ENCODE measurements at regions not wholly inside any gene's neighbourhood (a gene's known extent, or its start where the extent isn't known, plus 50 kb on each side); places are given as distances from the start of the nearest gene placed in this dataset.
A peak's percentile ranks its signal among the peaks of the same experiment; 100 is the strongest.

DNA sequence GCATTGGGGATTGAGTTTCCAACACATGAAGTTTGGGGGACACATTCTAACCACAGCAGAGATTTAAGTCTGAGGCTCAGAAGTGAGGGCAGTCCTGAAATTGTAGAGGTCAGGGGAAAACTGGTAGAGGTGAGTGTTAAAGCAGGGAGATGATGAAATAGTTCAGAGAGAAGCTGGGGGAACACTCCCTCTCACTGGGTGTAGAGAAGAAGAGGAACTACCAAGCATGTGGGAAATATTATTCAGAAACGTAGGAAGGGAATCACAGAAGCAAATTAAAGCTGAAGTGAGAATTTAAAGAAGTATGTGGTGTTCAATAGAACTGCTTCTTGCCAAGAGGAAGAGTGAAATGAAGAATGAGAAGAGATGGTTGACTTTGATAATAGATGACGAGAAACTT is 121.5 kb upstream of the FAM3C start:
- peaks cover 0 to 12% (median 4%) of the 10 kb centered on the region in 5 donors for H3K4me1 ChIP-seq (ENCODE audit: control insufficient read depth in 5 of 5, insufficient read depth in 5 of 5, low read length in 5 of 5)
- no peak overlapping the region for H3K9ac ChIP-seq (ENCODE audit: low read length in 5 of 5)
- no peaks in the 10 kb centered on the region for H3K36me3 ChIP-seq (ENCODE audit: control insufficient read depth in 5 of 5, insufficient read depth in 5 of 5, low read length in 5 of 5)
- H3K27me3 ChIP-seq (ENCODE audit: control insufficient read depth in 5 of 5, insufficient read depth in 4 of 5, low read length in 5 of 5), result no peaks in the 10 kb centered on the region
- H3K27ac ChIP-seq (ENCODE audit: low read depth, low read length), result no peak overlapping the region
- H3K4me3 ChIP-seq (ENCODE audit: low read depth in 1 of 5, low read length in 5 of 5), result no peak overlapping the region
- H3K9me3 ChIP-seq (ENCODE audit: control insufficient read depth in 5 of 5, low read length in 5 of 5), result no peaks in the 10 kb centered on the region

DNA sequence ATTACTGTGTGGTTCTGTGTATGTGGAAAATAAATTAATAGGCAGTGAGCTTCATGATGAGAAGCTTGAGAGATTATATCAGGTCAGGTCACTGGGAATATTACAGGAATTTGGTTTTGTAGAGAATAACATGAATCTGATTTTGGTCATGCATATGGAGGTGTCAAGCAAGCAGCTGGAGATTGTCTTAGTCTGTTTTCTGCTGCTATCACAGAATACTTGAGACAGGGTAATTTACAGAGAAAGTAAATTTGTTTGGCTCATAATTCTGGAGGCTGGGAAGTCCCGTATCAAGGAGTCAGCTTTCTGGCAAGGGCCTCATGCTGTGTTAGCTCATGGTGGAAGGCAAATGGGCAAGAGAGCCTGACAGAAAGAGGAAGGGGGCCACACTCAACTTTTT is 120.7 kb upstream of the FAM3C start:
- Histone ChIP-seq H3K36me3 (ENCODE audit: control insufficient read depth in 5 of 5, insufficient read depth in 5 of 5, low read length in 5 of 5) (no peaks in the 10 kb centered on the region), H3K27ac (ENCODE audit: low read depth, low read length) (no peak overlapping the region), H3K4me1 (ENCODE audit: control insufficient read depth in 5 of 5, insufficient read depth in 5 of 5, low read length in 5 of 5) (peaks cover 0 to 12% (median 4%) of the 10 kb centered on the region in 5 donors), H3K27me3 (ENCODE audit: control insufficient read depth in 5 of 5, insufficient read depth in 4 of 5, low read length in 5 of 5) (no peaks in the 10 kb centered on the region), H3K4me3 (ENCODE audit: low read depth in 1 of 5, low read length in 5 of 5) (no peak overlapping the region), H3K9me3 (ENCODE audit: control insufficient read depth in 5 of 5, low read length in 5 of 5) (no peaks in the 10 kb centered on the region), H3K9ac (ENCODE audit: low read length in 5 of 5) (no peak overlapping the region)

DNA sequence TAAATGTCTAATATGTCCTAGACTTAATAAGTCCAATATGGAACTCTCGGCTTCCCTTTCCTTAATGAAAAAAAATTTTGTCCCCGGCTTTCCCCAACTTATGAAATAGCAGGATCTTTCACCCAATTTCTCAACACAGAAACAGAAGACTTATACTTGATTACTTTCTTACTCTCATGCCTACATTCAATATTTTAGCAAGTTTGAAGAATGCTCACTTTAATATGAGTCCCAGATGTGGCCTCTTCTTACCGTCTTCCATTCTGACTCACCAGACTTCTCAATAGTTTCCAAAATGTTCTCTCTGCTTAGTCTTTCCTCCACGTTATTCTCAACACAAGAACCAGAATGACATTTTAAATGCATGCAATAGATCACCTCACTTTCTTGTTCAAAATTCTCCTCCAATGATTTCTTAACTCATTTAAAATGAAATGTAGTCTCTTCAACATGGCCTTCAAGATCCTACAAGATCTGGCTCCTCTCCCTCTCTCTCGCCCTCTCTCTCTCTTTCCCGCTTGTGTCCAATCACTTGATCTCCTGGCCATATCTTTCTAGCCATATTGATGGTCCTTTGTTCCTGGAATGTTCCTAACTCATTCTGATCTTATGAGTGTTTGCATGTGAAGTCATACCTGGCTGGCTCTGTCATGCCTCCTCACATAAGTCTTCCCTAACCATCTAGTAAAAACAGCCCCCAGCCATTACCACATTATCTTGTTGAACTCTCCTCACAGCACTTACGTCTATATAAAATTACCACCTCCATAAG is 119.7 kb upstream of the FAM3C start:
- peak overlapping the region; percentile 71 for H3K27ac ChIP-seq (ENCODE audit: low read depth, low read length)
- H3K9me3 ChIP-seq (ENCODE audit: control insufficient read depth in 5 of 5, low read length in 5 of 5), result peaks cover 0 to 6% (median 4%) of the 10 kb centered on the region in 5 donors
- H3K36me3 ChIP-seq (ENCODE audit: control insufficient read depth in 5 of 5, insufficient read depth in 5 of 5, low read length in 5 of 5), result no peaks in the 10 kb centered on the region
- no peaks in the 10 kb centered on the region for H3K27me3 ChIP-seq (ENCODE audit: control insufficient read depth in 5 of 5, insufficient read depth in 4 of 5, low read length in 5 of 5)
- no peak overlapping the region for H3K4me3 ChIP-seq (ENCODE audit: low read depth in 1 of 5, low read length in 5 of 5)
- peaks cover 0 to 12% (median 4%) of the 10 kb centered on the region in 5 donors for H3K4me1 ChIP-seq (ENCODE audit: control insufficient read depth in 5 of 5, insufficient read depth in 5 of 5, low read length in 5 of 5)
- H3K9ac ChIP-seq (ENCODE audit: low read length in 5 of 5), result no peak overlapping the region

DNA sequence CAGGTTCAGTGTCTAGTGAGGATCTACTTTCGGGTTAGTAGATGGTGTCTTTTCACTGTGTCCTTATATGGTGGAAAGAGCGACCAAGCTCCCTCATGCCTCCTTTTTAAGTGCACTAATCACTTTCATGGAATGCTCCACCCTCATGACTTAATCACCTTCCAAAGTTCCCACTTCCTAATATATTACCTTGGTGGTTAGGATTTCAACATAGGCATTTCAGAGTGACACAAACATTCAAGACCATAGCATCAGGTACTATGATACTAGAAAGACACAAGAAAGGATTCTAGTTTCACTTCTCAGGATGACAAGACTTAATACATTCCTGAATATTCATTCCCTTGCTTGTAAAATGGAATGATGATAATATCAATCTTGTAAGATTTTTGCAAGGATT is 119.1 kb upstream of the FAM3C start:
- Histone ChIP-seq H3K9me3 (ENCODE audit: control insufficient read depth in 5 of 5, low read length in 5 of 5) (peaks cover 0 to 10% (median 9%) of the 10 kb centered on the region in 5 donors), H3K9ac (ENCODE audit: low read length in 5 of 5) (no peak overlapping the region), H3K36me3 (ENCODE audit: control insufficient read depth in 5 of 5, insufficient read depth in 5 of 5, low read length in 5 of 5) (no peaks in the 10 kb centered on the region), H3K4me3 (ENCODE audit: low read depth in 1 of 5, low read length in 5 of 5) (no peak overlapping the region), H3K27me3 (ENCODE audit: control insufficient read depth in 5 of 5, insufficient read depth in 4 of 5, low read length in 5 of 5) (no peaks in the 10 kb centered on the region), H3K4me1 (ENCODE audit: control insufficient read depth in 5 of 5, insufficient read depth in 5 of 5, low read length in 5 of 5) (peaks cover 0 to 7% (median 0%) of the 10 kb centered on the region in 5 donors), H3K27ac (ENCODE audit: low read depth, low read length) (peak overlapping the region; percentile 71)

DNA sequence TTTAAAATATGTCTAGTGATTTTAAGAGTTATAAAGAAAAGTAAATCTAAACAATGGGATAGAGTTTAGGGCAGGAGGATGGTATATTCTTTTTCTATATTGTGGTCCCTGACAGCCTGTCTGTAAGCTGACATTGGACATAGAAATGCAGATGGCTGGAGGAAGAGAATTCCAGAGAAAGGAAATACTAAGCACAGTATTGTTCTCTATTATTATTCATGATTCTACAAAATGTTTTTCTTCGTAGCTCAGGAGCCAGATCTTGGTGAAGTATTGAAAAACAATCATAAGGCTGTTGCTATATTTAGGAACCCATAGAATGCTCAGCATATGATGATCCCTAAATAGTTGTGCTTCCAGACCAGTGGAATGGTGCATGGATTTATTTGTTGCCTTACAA is 117.0 kb upstream of the FAM3C start:
- Histone ChIP-seq H3K27ac (ENCODE audit: low read depth, low read length) (no peak overlapping the region), H3K9me3 (ENCODE audit: control insufficient read depth in 5 of 5, low read length in 5 of 5) (peaks cover 0 to 10% (median 9%) of the 10 kb centered on the region in 5 donors), H3K27me3 (ENCODE audit: control insufficient read depth in 5 of 5, insufficient read depth in 4 of 5, low read length in 5 of 5) (no peaks in the 10 kb centered on the region), H3K9ac (ENCODE audit: low read length in 5 of 5) (no peak overlapping the region), H3K36me3 (ENCODE audit: control insufficient read depth in 5 of 5, insufficient read depth in 5 of 5, low read length in 5 of 5) (no peaks in the 10 kb centered on the region), H3K4me1 (ENCODE audit: control insufficient read depth in 5 of 5, insufficient read depth in 5 of 5, low read length in 5 of 5) (peaks cover 0 to 6% (median 0%) of the 10 kb centered on the region in 5 donors), H3K4me3 (ENCODE audit: low read depth in 1 of 5, low read length in 5 of 5) (no peak overlapping the region)

DNA sequence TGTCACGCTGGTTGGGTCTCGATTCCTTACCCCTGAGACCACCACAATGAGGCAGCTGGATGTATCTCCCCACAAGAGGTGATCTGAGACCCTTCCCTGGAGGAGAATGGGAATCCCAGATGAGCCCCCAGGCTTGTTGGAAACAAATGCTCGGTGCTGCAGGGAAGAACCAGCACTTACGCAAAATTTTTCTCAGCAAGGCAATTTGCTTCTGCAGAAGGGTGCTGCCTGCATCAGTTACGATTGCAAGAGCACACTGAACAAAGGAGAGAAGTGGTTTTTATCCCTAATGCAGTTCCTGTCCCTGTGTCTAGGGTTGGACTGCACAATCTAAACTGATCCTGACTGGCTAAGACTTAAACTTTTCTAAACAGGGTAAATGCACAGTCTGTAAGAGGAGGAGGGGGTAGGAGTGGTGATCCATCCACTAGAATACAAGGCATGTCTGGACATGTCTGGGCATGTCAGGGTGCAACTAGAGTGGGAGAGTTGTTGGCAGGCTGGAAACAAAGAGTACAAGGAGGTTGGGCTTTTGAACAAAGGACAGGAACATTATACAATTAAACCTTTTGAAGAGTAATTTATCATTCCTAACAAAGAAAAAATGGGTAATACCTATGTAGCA is 114.9 kb upstream of the FAM3C start:
- Histone ChIP-seq H3K9me3 (ENCODE audit: control insufficient read depth in 5 of 5, low read length in 5 of 5) (peaks cover 0 to 15% (median 11%) of the 10 kb centered on the region in 5 donors), H3K27me3 (ENCODE audit: control insufficient read depth in 5 of 5, insufficient read depth in 4 of 5, low read length in 5 of 5) (no peaks in the 10 kb centered on the region), H3K4me3 (ENCODE audit: low read depth in 1 of 5, low read length in 5 of 5) (peak overlapping the region in 1 of 5 donors; percentile 22), H3K36me3 (ENCODE audit: control insufficient read depth in 5 of 5, insufficient read depth in 5 of 5, low read length in 5 of 5) (no peaks in the 10 kb centered on the region), H3K27ac (ENCODE audit: low read depth, low read length) (no peak overlapping the region), H3K4me1 (ENCODE audit: control insufficient read depth in 5 of 5, insufficient read depth in 5 of 5, low read length in 5 of 5) (peaks cover 0 to 5% (median 0%) of the 10 kb centered on the region in 5 donors), H3K9ac (ENCODE audit: low read length in 5 of 5) (no peak overlapping the region)

DNA sequence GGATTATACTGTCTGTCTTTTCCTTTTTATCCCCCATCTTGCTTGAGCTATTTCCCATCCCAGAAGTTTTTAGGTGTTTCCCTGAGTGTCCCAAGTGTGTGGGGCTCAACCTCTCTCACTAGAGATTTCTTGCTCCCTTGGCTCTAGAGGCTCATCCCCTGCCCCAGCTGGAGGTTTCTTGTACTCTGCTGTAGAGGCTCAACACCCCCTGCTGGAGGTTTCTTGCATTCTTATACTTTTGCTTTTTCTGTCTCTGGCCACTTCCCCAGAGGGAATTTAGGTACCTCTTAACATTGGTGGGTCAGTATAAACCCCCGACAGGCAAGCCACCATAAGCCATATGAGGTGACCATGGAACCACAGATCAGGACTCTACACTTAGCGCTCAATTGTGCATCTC is 114.2 kb upstream of the FAM3C start:
- no peak overlapping the region for H3K27ac ChIP-seq (ENCODE audit: low read depth, low read length)
- H3K9me3 ChIP-seq (ENCODE audit: control insufficient read depth in 5 of 5, low read length in 5 of 5), result peaks cover 0 to 21% (median 17%) of the 10 kb centered on the region in 5 donors
- no peak overlapping the region for H3K9ac ChIP-seq (ENCODE audit: low read length in 5 of 5)
- no peaks in the 10 kb centered on the region for H3K36me3 ChIP-seq (ENCODE audit: control insufficient read depth in 5 of 5, insufficient read depth in 5 of 5, low read length in 5 of 5)
- H3K4me3 ChIP-seq (ENCODE audit: low read depth in 1 of 5, low read length in 5 of 5), result peak overlapping the region in 1 of 5 donors; percentile 22
- H3K27me3 ChIP-seq (ENCODE audit: control insufficient read depth in 5 of 5, insufficient read depth in 4 of 5, low read length in 5 of 5), result no peaks in the 10 kb centered on the region
- H3K4me1 ChIP-seq (ENCODE audit: control insufficient read depth in 5 of 5, insufficient read depth in 5 of 5, low read length in 5 of 5), result no peaks in the 10 kb centered on the region

DNA sequence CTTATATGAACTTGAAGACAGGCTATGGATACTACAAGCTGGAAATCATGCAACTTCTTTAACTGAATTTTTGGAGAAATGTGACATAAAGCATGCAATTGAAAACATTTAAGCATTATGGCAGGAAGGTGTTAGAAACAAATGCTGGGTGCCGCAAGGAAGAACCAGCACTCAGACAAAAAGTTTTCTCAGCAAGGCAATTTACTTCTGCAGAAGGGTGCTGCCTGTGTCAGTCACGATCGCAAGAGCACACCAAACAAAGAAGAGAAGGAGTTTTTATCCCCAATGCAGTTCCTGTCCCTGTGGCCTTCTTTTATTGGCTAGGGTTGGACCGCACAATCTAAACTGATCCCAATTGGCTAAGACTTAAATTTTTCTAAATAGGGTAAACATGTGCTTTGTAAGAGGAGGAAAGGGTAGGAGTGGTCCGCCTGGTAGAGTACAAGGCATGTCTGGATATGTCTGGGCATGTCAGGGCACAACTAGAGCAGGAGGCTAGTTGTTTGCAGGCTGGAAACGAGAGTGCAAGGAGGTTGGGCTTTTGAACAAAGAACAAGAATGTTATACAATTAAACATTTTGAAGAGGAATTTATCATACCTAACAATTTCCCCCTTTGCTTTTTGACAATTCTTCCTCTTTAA is 109.6 kb upstream of the FAM3C start:
- H3K9me3 ChIP-seq (ENCODE audit: control insufficient read depth in 5 of 5, low read length in 5 of 5), result peaks cover 0 to 23% (median 17%) of the 10 kb centered on the region in 5 donors
- no peak overlapping the region for H3K9ac ChIP-seq (ENCODE audit: low read length in 5 of 5)
- H3K4me3 ChIP-seq (ENCODE audit: low read depth in 1 of 5, low read length in 5 of 5), result no peak overlapping the region
- no peaks in the 10 kb centered on the region for H3K27me3 ChIP-seq (ENCODE audit: control insufficient read depth in 5 of 5, insufficient read depth in 4 of 5, low read length in 5 of 5)
- H3K36me3 ChIP-seq (ENCODE audit: control insufficient read depth in 5 of 5, insufficient read depth in 5 of 5, low read length in 5 of 5), result no peaks in the 10 kb centered on the region
- no peaks in the 10 kb centered on the region for H3K4me1 ChIP-seq (ENCODE audit: control insufficient read depth in 5 of 5, insufficient read depth in 5 of 5, low read length in 5 of 5)
- H3K27ac ChIP-seq (ENCODE audit: low read depth, low read length), result no peak overlapping the region

DNA sequence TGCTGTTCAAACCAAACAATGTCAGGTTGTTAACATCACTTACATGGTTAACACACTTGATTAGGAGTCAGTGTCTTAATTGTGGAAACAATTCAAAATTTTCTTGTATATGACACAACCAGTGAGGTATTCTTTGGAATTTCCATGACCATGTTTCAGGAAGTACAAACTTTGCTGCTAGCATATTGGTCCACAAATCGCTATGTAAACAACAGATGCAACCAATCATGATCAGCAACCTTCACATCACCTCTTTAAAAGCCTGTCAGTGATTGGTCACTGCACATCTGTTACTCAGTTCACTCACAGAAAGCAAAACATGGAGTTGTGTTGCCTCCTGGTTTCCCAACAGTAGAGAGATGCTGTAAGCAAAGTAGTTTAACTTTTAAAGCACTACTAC is 108.9 kb upstream of the FAM3C start:
- H3K4me3 ChIP-seq (ENCODE audit: low read depth in 1 of 5, low read length in 5 of 5), result no peak overlapping the region
- no peak overlapping the region for H3K9ac ChIP-seq (ENCODE audit: low read length in 5 of 5)
- H3K4me1 ChIP-seq (ENCODE audit: control insufficient read depth in 5 of 5, insufficient read depth in 5 of 5, low read length in 5 of 5), result no peaks in the 10 kb centered on the region
- H3K9me3 ChIP-seq (ENCODE audit: control insufficient read depth in 5 of 5, low read length in 5 of 5), result peaks cover 0 to 20% (median 12%) of the 10 kb centered on the region in 5 donors
- no peaks in the 10 kb centered on the region for H3K27me3 ChIP-seq (ENCODE audit: control insufficient read depth in 5 of 5, insufficient read depth in 4 of 5, low read length in 5 of 5)
- no peak overlapping the region for H3K27ac ChIP-seq (ENCODE audit: low read depth, low read length)
- no peaks in the 10 kb centered on the region for H3K36me3 ChIP-seq (ENCODE audit: control insufficient read depth in 5 of 5, insufficient read depth in 5 of 5, low read length in 5 of 5)

DNA sequence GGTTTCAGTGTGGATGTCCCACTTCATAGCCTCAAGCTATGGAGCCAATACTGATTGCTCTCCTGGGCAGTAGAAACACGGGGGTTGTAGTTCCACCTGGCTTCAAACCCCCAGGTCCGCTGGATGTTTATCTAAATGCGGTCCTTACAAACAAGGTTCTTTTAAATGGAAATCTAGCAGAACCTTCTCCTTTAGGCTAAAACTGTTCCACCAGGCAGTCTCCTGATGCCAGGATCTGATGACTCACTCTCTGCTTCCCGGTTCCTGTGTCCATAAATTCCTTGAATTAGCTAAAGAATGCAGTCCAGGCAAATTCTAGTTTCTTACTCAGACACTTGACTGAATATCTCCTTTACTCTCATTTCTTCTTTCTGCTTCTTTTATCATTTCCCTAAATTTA is 108.4 kb upstream of the FAM3C start:
- Histone ChIP-seq H3K9me3 (ENCODE audit: control insufficient read depth in 5 of 5, low read length in 5 of 5) (peaks cover 0 to 20% (median 12%) of the 10 kb centered on the region in 5 donors), H3K9ac (ENCODE audit: low read length in 5 of 5) (no peak overlapping the region), H3K4me3 (ENCODE audit: low read depth in 1 of 5, low read length in 5 of 5) (no peak overlapping the region), H3K27ac (ENCODE audit: low read depth, low read length) (no peak overlapping the region), H3K27me3 (ENCODE audit: control insufficient read depth in 5 of 5, insufficient read depth in 4 of 5, low read length in 5 of 5) (no peaks in the 10 kb centered on the region), H3K4me1 (ENCODE audit: control insufficient read depth in 5 of 5, insufficient read depth in 5 of 5, low read length in 5 of 5) (no peaks in the 10 kb centered on the region), H3K36me3 (ENCODE audit: control insufficient read depth in 5 of 5, insufficient read depth in 5 of 5, low read length in 5 of 5) (no peaks in the 10 kb centered on the region)
